GM19438 (cell line): ENCODE measurements at regions not wholly inside any gene's neighbourhood (a gene's known extent, or its start where the extent isn't known, plus 50 kb on each side); places are given as distances from the start of the nearest gene placed in this dataset.
"Not testable (repeated sequence)": the region's sequence is repeated elsewhere in the genome, so short reads cannot be mapped to it uniquely, and the experiment has no call there.

ENCODE experiments used
- ATAC-seq: cut with Tn5 transposase; IDR thresholded peaks from one replicate; pipeline ENCODE4 v1.9.1; 2021; ENCODE audit warnings: low read depth; ENCODE audit not compliant: unreplicated experiment

- not testable (repeated sequence) for ATAC-seq
Observed at GRCh38 chr15:20292422-20293005, 249.1 kb downstream of the GOLGA6L6 start.

GRCh38 chr15:20291616-20292015, 250.0 kb downstream of the GOLGA6L6 start:
- not testable (repeated sequence) for ATAC-seq

- ATAC-seq: not testable (repeated sequence)
Observed at GRCh38 chr15:20290606-20291005, 251.0 kb downstream of the GOLGA6L6 start.

GRCh38 chr15:20289538-20290103, 252.0 kb downstream of the GOLGA6L6 start:
- ATAC-seq: not testable (repeated sequence)

- ATAC-seq: not testable (repeated sequence)
Observed at GRCh38 chr15:20288800-20289537, 252.6 kb downstream of the GOLGA6L6 start.

GRCh38 chr15:20286559-20286958, 255.0 kb downstream of the GOLGA6L6 start:
- not testable (repeated sequence) for ATAC-seq

- ATAC-seq: not testable (repeated sequence)
Observed at GRCh38 chr15:20285696-20286300, 255.8 kb downstream of the GOLGA6L6 start.

- ATAC-seq: not testable (repeated sequence)
Observed at GRCh38 chr15:20284891-20285535, 256.6 kb downstream of the GOLGA6L6 start.

- not testable (repeated sequence) for ATAC-seq
Observed at GRCh38 chr15:20283651-20284050, 257.9 kb downstream of the GOLGA6L6 start.

- not testable (repeated sequence) for ATAC-seq
Observed at GRCh38 chr15:20282491-20282943, 259.1 kb downstream of the GOLGA6L6 start.

GRCh38 chr15:20281567-20282275, 259.9 kb downstream of the GOLGA6L6 start:
- ATAC-seq: not testable (repeated sequence)

GRCh38 chr15:20280933-20281463, 260.6 kb downstream of the GOLGA6L6 start:
- no peak for ATAC-seq

GRCh38 chr15:20280141-20280932, 261.3 kb downstream of the GOLGA6L6 start:
- ATAC-seq: not testable (repeated sequence)

GRCh38 chr15:20279056-20279455, 262.5 kb downstream of the GOLGA6L6 start:
- not testable (repeated sequence) for ATAC-seq

- ATAC-seq: not testable (repeated sequence)
Observed at GRCh38 chr15:20278376-20278775, 263.2 kb downstream of the GOLGA6L6 start.

- not testable (repeated sequence) for ATAC-seq
Observed at GRCh38 chr15:20277451-20277850, 264.1 kb downstream of the GOLGA6L6 start.

- ATAC-seq: not testable (repeated sequence)
Observed at GRCh38 chr15:20276312-20277114, 265.1 kb downstream of the GOLGA6L6 start.

- ATAC-seq: not testable (repeated sequence)
Observed at GRCh38 chr15:20275373-20275967, 266.1 kb downstream of the GOLGA6L6 start.
